ENCODE measurements at regions not wholly inside any gene's neighbourhood (a gene's known extent, or its start where the extent isn't known, plus 50 kb on each side); places are given as distances from the start of the nearest gene placed in this dataset.
"Not testable (repeated sequence)": the region's sequence is repeated elsewhere in the genome, so short reads cannot be mapped to it uniquely, and the experiment has no call there.

GRCh38 chr3:193047461-193047860 lies 129.8 kb upstream of the MB21D2 start:
- DNase-seq (ENCODE audit: low spot score): not testable (repeated sequence)

- DNase-seq (ENCODE audit: low spot score): no peak
These were observed 130.5 kb upstream of the MB21D2 start for GRCh38 chr3:193048127-193048526.

GRCh38 chr3:193049935-193050334 lies 132.3 kb upstream of the MB21D2 start:
- DNase-seq (ENCODE audit: low spot score): no peak

- no peak for DNase-seq (ENCODE audit: low spot score)
These were observed 133.7 kb upstream of the MB21D2 start for GRCh38 chr3:193051314-193051713.

GRCh38 chr3:193052354-193053045 lies 134.8 kb upstream of the MB21D2 start:
- no peak for DNase-seq (ENCODE audit: low spot score)

- DNase-seq (ENCODE audit: low spot score): no peak
These were observed 135.4 kb upstream of the MB21D2 start for GRCh38 chr3:193053046-193053435.

- DNase-seq (ENCODE audit: low spot score): no peak
These were observed 137.7 kb upstream of the MB21D2 start for GRCh38 chr3:193055352-193055751.

GRCh38 chr3:193057616-193058015 lies 140.0 kb upstream of the MB21D2 start:
- no peak for DNase-seq (ENCODE audit: low spot score)

GRCh38 chr3:193060748-193061546 lies 143.3 kb upstream of the MB21D2 start:
- no peak for DNase-seq (ENCODE audit: low spot score)

GRCh38 chr3:193068365-193068764 lies 150.7 kb upstream of the MB21D2 start:
- no peak for DNase-seq (ENCODE audit: low spot score)

GRCh38 chr3:193069732-193070131 lies 152.1 kb upstream of the MB21D2 start:
- not testable (repeated sequence) for DNase-seq (ENCODE audit: low spot score)

GRCh38 chr3:193078996-193079753 lies 161.5 kb upstream of the MB21D2 start:
- no peak for DNase-seq (ENCODE audit: low spot score)

- no peak for DNase-seq (ENCODE audit: low spot score)
These were observed 160.1 kb upstream of the PLAAT1 start for GRCh38 chr3:193080821-193081365.

- DNase-seq (ENCODE audit: low spot score): no peak
These were observed 155.4 kb upstream of the PLAAT1 start for GRCh38 chr3:193085655-193086054.

GRCh38 chr3:193086681-193087080 lies 154.3 kb upstream of the PLAAT1 start:
- DNase-seq (ENCODE audit: low spot score): no peak

GRCh38 chr3:193087336-193087735 lies 153.7 kb upstream of the PLAAT1 start:
- no peak for DNase-seq (ENCODE audit: low spot score)

- DNase-seq (ENCODE audit: low spot score): peak; percentile 4
These were observed 145.7 kb upstream of the PLAAT1 start for GRCh38 chr3:193095366-193095765.

- no peak for DNase-seq (ENCODE audit: low spot score)
These were observed 144.9 kb upstream of the PLAAT1 start for GRCh38 chr3:193096076-193096475.

- no peak for DNase-seq (ENCODE audit: low spot score)
These were observed 126.3 kb upstream of the PLAAT1 start for GRCh38 chr3:193114431-193115340.

- DNase-seq (ENCODE audit: low spot score): no peak
These were observed 124.2 kb upstream of the PLAAT1 start for GRCh38 chr3:193116871-193117270.

- no peak for DNase-seq (ENCODE audit: low spot score)
These were observed 122.1 kb upstream of the PLAAT1 start for GRCh38 chr3:193118907-193119306.
